ENCODE measurements at regions not wholly inside any gene's neighbourhood (a gene's known extent, or its start where the extent isn't known, plus 50 kb on each side); places are given as distances from the start of the nearest gene placed in this dataset.

GRCh38 chr4:111982089-111982488 is 163.2 kb upstream of the FAM241A start (continued):
- no peak for TF ChIP-seq ATF3 (IDR thresholded peaks at IDR 0.05; ENCODE audit: insufficient read depth, low read depth, low read length)
- no peak for TF ChIP-seq FOSL1 (IDR thresholded peaks at IDR 0.05; ENCODE audit: insufficient read depth, low read depth, low read length)
